ENCODE measurements at regions not wholly inside any gene's neighbourhood (a gene's known extent, or its start where the extent isn't known, plus 50 kb on each side); places are given as distances from the start of the nearest gene placed in this dataset.

DNA sequence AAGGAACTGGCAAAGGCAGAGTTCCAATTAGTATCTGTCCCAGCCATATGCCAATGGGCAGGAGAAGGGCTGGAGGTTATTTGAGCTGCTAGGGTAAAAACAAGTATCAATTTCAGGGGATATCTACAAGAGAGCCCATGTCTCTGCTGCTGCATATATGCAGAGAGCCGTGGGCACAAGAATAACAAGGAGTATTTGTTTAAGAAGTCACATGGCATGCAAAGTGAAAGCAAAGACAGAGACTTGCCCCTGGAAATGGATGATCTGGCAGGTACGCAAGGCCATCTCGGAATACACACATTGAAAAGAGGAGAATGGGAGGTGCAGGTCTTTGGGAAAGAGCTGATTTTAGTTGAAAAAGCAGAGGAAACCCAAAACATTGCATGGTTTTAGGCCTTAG is 170.6 kb downstream of the EVA1A start:
- DNase-seq, result no peak
- Histone ChIP-seq H3K27me3 (no peaks in the 10 kb centered on the region), H3K27ac (no peak overlapping the region), H3K9me3 (no peaks in the 10 kb centered on the region), H3K4me1 (no peaks in the 10 kb centered on the region), H3K4me3 (no peak overlapping the region), H3K36me3 (ENCODE audit: low read depth, missing control alignments) (no peaks in the 10 kb centered on the region)
- no peak for TF ChIP-seq POLR2A (IDR thresholded peaks at IDR 0.05)
- TF ChIP-seq, protein P1, sequence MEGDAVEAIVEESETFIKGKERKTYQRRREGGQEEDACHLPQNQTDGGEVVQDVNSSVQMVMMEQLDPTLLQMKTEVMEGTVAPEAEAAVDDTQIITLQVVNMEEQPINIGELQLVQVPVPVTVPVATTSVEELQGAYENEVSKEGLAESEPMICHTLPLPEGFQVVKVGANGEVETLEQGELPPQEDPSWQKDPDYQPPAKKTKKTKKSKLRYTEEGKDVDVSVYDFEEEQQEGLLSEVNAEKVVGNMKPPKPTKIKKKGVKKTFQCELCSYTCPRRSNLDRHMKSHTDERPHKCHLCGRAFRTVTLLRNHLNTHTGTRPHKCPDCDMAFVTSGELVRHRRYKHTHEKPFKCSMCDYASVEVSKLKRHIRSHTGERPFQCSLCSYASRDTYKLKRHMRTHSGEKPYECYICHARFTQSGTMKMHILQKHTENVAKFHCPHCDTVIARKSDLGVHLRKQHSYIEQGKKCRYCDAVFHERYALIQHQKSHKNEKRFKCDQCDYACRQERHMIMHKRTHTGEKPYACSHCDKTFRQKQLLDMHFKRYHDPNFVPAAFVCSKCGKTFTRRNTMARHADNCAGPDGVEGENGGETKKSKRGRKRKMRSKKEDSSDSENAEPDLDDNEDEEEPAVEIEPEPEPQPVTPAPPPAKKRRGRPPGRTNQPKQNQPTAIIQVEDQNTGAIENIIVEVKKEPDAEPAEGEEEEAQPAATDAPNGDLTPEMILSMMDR (IDR thresholded peaks at IDR 0.05), result no peak
- WGBS, 2 donors, result 74 to 80% methylated on average over 3 of the region's 3 CpGs
- intact Hi-C loops (cut with DNase I; ENCODE audit: low total_unique reads), result no loop called here

DNA sequence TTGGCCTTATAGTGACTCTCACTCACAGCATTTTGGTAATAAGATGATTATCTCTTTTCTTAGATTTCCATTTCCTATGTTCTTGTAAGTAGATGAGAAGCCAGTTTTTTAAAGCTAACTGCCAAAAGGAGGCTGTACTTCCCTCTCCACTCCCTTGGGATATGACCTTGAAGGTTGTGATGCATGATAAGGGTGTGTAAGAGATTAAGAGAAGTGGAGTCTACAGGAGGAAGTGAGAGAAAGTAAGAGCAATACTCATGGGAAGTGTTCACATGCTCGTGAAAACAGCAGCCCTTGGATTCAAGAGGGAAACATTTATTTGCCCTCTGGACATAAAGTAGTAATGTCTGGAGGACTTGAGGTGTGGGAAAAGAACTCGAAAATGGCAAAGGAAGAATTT is 171.5 kb downstream of the EVA1A start:
- Histone ChIP-seq H3K4me3 (no peak overlapping the region), H3K27me3 (no peaks in the 10 kb centered on the region), H3K36me3 (ENCODE audit: low read depth, missing control alignments) (no peaks in the 10 kb centered on the region), H3K4me1 (no peaks in the 10 kb centered on the region), H3K27ac (no peak overlapping the region), H3K9me3 (no peaks in the 10 kb centered on the region)
- intact Hi-C loops (cut with DNase I; ENCODE audit: low total_unique reads), result no loop called here
- TF ChIP-seq, protein P1 (IDR thresholded peaks at IDR 0.05), result no peak
- no peak for TF ChIP-seq POLR2A (IDR thresholded peaks at IDR 0.05)
- WGBS, 2 donors, result 65 to 69% methylated on average over 2 of the region's 2 CpGs
- DNase-seq, result no peak

DNA sequence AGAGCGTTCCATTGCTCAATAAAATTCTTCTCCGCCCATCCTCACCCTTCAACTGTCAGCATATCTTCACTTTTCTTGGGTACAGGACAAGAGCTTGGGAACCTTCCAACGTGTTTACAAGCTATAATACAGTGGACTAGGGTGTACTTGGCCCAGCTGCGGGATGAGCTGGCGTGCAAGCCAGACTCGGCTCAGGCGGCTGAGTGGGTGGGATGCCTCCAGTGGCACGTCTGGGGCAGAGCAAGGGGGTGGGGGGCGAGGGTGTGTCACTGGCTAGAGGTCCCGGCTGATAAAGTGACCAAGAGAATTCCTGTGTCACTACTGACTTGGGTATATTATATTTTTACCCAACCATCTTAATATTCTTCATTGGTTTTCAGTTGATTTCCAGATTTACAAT is 179.7 kb downstream of the EVA1A start:
- no peak overlapping the region for H3K27ac ChIP-seq
- no peaks in the 10 kb centered on the region for H3K9me3 ChIP-seq
- intact Hi-C loops (cut with DNase I; ENCODE audit: low total_unique reads), result no loop called here
- H3K36me3 ChIP-seq (ENCODE audit: low read depth, missing control alignments), result no peaks in the 10 kb centered on the region
- H3K27me3 ChIP-seq, result no peaks in the 10 kb centered on the region
- TF ChIP-seq POLR2A (IDR thresholded peaks at IDR 0.05), result no peak
- TF ChIP-seq, protein P1 (IDR thresholded peaks at IDR 0.05), result no peak
- no peak overlapping the region for H3K4me3 ChIP-seq
- H3K4me1 ChIP-seq, result no peaks in the 10 kb centered on the region
- no peak for DNase-seq
- 64 to 70% methylated on average over 10 of the region's 10 CpGs for WGBS, 2 donors

DNA sequence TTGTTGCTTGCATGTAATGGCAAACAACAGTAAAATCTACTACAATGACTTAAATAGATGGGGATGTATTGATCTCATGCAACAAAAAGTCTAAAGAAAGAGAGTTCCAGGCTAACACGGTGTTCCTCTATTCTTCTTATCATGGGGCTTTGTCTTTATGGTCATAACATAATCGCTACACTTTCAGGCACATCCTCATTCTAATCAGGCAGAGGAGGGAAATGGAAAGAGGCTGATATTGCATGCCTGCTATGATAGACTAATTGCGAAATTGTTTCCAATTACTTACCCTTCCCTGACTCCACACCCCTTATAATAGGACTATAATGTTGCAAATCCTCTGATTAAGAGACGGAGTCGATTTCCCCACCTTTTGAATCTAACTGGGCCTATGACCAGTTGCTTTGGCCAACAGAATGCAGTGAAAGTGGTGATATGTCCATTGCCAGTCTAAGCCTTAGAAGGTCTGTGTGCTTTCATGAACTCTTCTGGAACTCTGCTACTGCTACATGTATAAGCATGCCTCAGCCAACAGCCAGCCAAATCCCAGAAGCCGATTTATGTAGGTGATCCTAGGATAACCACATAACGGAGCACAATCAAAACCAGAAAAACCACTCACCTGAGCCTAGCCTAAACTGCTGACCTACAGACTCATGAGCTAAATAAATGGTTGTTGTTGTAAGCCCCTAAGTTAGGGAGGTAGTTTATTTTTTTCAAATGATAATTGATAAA is 180.3 kb upstream of the TACR1 start:
- Histone ChIP-seq H3K36me3 (ENCODE audit: low read depth, missing control alignments) (no peaks in the 10 kb centered on the region), H3K27ac (no peak overlapping the region), H3K9me3 (no peaks in the 10 kb centered on the region), H3K27me3 (no peaks in the 10 kb centered on the region), H3K4me3 (no peak overlapping the region), H3K4me1 (no peaks in the 10 kb centered on the region)
- TF ChIP-seq, protein P1 (IDR thresholded peaks at IDR 0.05), result no peak
- TF ChIP-seq POLR2A (IDR thresholded peaks at IDR 0.05), result no peak
- WGBS, 2 donors, result 49 to 63% methylated on average over 7 of the region's 7 CpGs
- no peak for DNase-seq
- intact Hi-C loops (cut with DNase I; ENCODE audit: low total_unique reads), result no loop called here

All from testis (tissue), 2 donors.